Naive thymus-derived CD8-positive, alpha-beta T cell (primary cell): ENCODE measurements at regions not wholly inside any gene's neighbourhood (a gene's known extent, or its start where the extent isn't known, plus 50 kb on each side); places are given as distances from the start of the nearest gene placed in this dataset.

Experiments
- ATAC-seq, 2 donors: fragments of 150-1000 bp; cut with Tn5 transposase in 1 of 2; sonication (Bioruptor Pico), chemical (Tn5 transposase) in 1 of 2; 1 replicate in 1 of 2; 2 replicates in 1 of 2; pipeline ENCODE4 v1.10.0; 2021; ENCODE audit warnings: mild to moderate bottlenecking in 2 of 2, moderate library complexity in 2 of 2
- POLR2A ChIA-PET: fragments of 350-600 bp; sonication (Branson Sonifier 250); formaldehyde crosslinking; loops from one replicate; lab custom pipeline; 2021; ENCODE audit warnings: antibody characterized with exemption; lab: Charles Lee
- DNase-seq, 10 donors: peaks; one replicate each; pipeline versions ENCODE4 v3.0.0 to v3.0.0-alpha.2; 2020 to 2022
- H3K27ac Mint-ChIP-seq, 10 donors: one replicate each; pipeline ENCODE4 v1.8.0; 2020 to 2022; ENCODE audit warnings: mild to moderate bottlenecking in 10 of 10, mixed read lengths in 10 of 10, moderate library complexity in 4 of 10, inconsistent platforms in 1 of 10
- H3K27me3 Mint-ChIP-seq, 5 donors: one replicate each; pipeline ENCODE4 v1.8.0; 2021 to 2022; ENCODE audit warnings: mixed read lengths in 5 of 5
- H3K36me3 Mint-ChIP-seq, 3 donors: one replicate each; pipeline ENCODE4 v1.8.0; 2020 to 2022; ENCODE audit warnings: mixed read lengths in 3 of 3, mild to moderate bottlenecking in 2 of 3, inconsistent platforms in 1 of 3
- H3K4me1 Mint-ChIP-seq, 4 donors: one replicate each; pipeline ENCODE4 v1.8.0; 2021 to 2022; ENCODE audit warnings: mixed read lengths in 4 of 4
- H3K4me3 Mint-ChIP-seq, 10 donors: one replicate each; pipeline ENCODE4 v1.8.0; 2020 to 2022; ENCODE audit warnings: mild to moderate bottlenecking in 10 of 10, mixed read lengths in 10 of 10, moderate library complexity in 6 of 10, inconsistent platforms in 1 of 10
- H3K9me3 Mint-ChIP-seq, 9 donors: one replicate each; pipeline ENCODE4 v1.8.0; 2020 to 2022; ENCODE audit warnings: mixed read lengths in 9 of 9, mild to moderate bottlenecking in 3 of 9, inconsistent platforms in 1 of 9, moderate library complexity in 1 of 9

DNA sequence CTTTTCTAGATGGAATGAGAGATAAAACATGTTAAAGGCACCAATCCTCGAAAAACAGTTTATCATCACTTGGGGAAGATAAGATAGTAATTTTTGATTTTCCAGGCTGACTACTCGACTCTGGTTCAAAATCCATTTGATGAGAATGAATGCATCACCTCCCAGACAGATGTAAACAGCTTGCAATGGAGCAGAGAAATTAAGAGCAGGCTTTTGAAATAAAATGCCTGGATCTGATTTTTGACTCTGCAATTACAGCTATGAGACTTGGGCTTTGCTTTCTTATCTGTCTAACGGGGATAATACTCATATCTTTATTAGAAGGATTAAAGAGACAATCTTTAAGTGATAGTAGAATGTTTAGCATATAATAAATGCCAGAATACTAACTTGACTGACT is 1148.9 kb downstream of the OLFM4 start:
- DNase-seq, result no peak
- peaks cover 3 to 33% (median 10%) of the 10 kb centered on the region in 9 donors for H3K9me3 Mint-ChIP-seq
- no peaks in the 10 kb centered on the region for H3K27me3 Mint-ChIP-seq
- ATAC-seq, result no peak
- POLR2A ChIA-PET, result no interaction called here
- H3K36me3 Mint-ChIP-seq, result no peaks in the 10 kb centered on the region
- H3K27ac Mint-ChIP-seq, result no peak overlapping the region
- no peak overlapping the region for H3K4me3 Mint-ChIP-seq
- H3K4me1 Mint-ChIP-seq, result no peaks in the 10 kb centered on the region

DNA sequence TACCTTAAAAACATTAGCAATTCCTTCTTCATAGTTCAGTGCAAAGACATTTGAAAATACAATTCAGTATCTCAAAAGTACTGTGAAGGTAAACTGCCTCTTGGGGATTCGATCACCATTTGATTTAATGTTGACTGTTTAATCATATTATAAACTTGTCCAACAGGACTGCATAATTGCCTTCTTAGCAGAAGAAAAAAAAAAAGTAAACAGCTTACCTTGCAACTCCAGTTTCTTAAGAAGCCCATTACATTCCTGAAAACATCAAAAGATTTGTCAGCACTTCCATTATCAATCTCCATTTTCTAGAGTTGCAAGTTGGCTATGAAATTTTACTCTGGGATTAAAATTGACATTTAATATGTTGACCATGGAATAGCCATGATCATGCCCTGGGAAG is 1154.6 kb downstream of the OLFM4 start:
- no peaks in the 10 kb centered on the region for H3K27me3 Mint-ChIP-seq
- no peaks in the 10 kb centered on the region for H3K4me1 Mint-ChIP-seq
- no peak overlapping the region for H3K4me3 Mint-ChIP-seq
- no peak overlapping the region for H3K27ac Mint-ChIP-seq
- DNase-seq (no peak), ATAC-seq (no peak)
- peaks cover 2 to 26% (median 18%) of the 10 kb centered on the region in 9 donors for H3K9me3 Mint-ChIP-seq
- POLR2A ChIA-PET, result no interaction called here
- H3K36me3 Mint-ChIP-seq, result no peaks in the 10 kb centered on the region

DNA sequence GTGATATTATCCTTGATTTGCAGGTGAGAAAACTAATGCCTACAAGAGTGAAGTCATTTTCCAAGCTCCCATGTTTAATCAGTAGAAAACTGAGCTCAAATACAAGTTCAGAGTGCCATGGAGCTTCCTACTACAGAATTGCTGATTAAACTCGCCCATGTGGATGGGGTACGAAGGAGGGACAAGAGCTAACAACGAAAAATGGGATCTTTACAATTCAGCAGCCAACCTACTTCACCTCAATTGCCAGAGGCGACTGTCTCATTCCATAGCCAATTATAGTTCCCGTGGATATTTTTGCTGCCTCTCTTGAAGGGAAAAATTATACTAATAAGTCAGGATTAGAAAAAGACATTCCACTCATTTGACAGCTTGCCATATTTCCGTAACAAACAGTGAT is 1155.1 kb downstream of the OLFM4 start:
- DNase-seq (no peak), ATAC-seq (no peak)
- Mint-ChIP-seq H3K4me3 (no peak overlapping the region), H3K9me3 (peaks cover 2 to 29% (median 12%) of the 10 kb centered on the region in 9 donors), H3K4me1 (no peaks in the 10 kb centered on the region), H3K27ac (no peak overlapping the region), H3K27me3 (no peaks in the 10 kb centered on the region), H3K36me3 (no peaks in the 10 kb centered on the region)
- POLR2A ChIA-PET, result no interaction called here

DNA sequence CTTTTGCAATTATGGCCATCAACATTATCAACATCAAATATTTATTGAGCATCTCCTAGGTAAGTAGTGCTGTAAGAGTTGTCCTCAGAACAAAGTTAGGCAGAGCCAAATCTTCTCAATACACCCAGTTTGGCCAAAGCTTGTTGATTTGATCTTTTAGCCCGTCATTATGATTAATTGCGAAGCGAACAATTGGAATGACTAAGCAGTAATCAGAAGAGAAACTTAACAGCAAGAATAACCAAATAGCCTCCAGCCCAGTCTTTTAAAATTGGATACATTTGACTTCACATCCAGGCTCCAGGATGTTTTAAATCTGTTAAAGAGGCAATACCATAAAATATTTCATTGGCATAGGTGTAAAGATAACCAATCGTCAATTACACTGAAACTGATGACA is 1156.0 kb downstream of the OLFM4 start:
- peaks cover 4 to 32% (median 12%) of the 10 kb centered on the region in 9 donors for H3K9me3 Mint-ChIP-seq
- H3K36me3 Mint-ChIP-seq, result no peaks in the 10 kb centered on the region
- ATAC-seq, result no peak
- no peak for DNase-seq
- POLR2A ChIA-PET, result no interaction called here
- no peaks in the 10 kb centered on the region for H3K4me1 Mint-ChIP-seq
- H3K27me3 Mint-ChIP-seq, result no peaks in the 10 kb centered on the region
- no peak overlapping the region for H3K4me3 Mint-ChIP-seq
- H3K27ac Mint-ChIP-seq, result no peak overlapping the region

DNA sequence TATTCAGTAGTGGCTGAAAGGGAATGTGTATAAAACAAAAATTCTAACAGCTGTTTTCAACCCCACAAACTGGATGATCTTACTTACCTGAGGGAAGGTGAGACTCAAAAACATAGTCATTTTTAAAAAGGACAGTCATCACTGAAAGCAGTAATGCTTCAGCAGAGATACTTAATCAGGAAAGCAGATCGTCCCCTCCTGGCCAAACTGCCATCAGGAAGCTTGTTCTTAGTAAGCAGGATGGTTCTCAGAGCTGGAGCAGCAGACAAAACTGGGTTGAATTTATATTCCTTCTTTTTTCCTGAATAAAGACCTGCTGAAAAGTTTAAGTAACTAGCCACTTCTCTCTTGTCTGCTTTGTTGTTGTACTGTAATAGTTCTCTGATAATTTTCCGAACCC is 1156.5 kb downstream of the OLFM4 start:
- H3K4me3 Mint-ChIP-seq, result no peak overlapping the region
- no peak overlapping the region for H3K27ac Mint-ChIP-seq
- ATAC-seq, result no peak
- DNase-seq, result no peak
- H3K27me3 Mint-ChIP-seq, result no peaks in the 10 kb centered on the region
- peaks cover 4 to 32% (median 12%) of the 10 kb centered on the region in 9 donors for H3K9me3 Mint-ChIP-seq
- H3K4me1 Mint-ChIP-seq, result no peaks in the 10 kb centered on the region
- H3K36me3 Mint-ChIP-seq, result no peaks in the 10 kb centered on the region
- POLR2A ChIA-PET, result no interaction called here

DNA sequence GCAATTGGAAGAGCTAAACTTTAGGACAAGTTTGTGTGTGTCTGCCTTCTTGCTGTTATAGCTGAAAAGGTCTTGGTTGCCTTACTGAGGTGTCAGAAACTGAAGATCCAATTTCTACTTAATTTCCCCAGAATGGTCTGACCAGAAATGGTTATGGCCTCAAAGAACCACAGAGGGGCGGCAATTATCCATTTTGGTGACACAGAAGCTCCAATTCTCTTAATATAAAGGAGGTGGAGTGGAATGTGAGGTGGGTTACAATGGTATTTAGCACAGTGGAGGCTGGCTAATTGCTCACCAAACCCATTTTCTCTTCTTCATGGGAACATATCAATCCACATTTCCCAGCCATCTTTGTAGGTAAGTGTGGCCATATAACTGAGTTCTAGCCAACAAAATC is 1157.2 kb downstream of the OLFM4 start:
- DNase-seq (no peak), ATAC-seq (no peak)
- POLR2A ChIA-PET, result no interaction called here
- H3K27me3 Mint-ChIP-seq, result no peaks in the 10 kb centered on the region
- no peak overlapping the region for H3K4me3 Mint-ChIP-seq
- H3K4me1 Mint-ChIP-seq, result no peaks in the 10 kb centered on the region
- no peaks in the 10 kb centered on the region for H3K36me3 Mint-ChIP-seq
- H3K9me3 Mint-ChIP-seq, result peaks cover 2 to 27% (median 12%) of the 10 kb centered on the region in 9 donors
- no peak overlapping the region for H3K27ac Mint-ChIP-seq

DNA sequence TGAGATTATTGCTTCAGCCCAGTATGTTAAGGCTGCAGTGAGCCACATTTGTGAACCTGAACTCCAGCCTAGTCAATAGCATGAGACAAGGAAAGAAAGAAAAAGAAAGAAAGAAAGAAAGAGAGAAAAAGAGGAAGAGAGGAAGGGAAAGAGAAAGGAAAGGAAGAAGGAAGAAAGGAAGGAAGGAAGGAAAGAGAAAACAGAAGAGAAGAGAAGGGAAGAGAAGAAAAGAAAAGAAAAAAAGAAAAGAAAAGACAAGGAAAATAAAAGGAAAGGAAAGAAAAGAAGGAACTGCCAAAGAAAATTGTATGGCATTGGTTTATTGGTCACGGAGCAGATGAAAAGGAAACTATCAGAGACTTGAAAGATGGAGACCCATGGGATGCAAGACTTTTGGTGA is 1158.8 kb downstream of the OLFM4 start:
- H3K27ac Mint-ChIP-seq, result no peak overlapping the region
- H3K4me3 Mint-ChIP-seq, result no peak overlapping the region
- peaks cover 2 to 29% (median 12%) of the 10 kb centered on the region in 9 donors for H3K9me3 Mint-ChIP-seq
- POLR2A ChIA-PET, result no interaction called here
- no peaks in the 10 kb centered on the region for H3K27me3 Mint-ChIP-seq
- no peaks in the 10 kb centered on the region for H3K36me3 Mint-ChIP-seq
- no peaks in the 10 kb centered on the region for H3K4me1 Mint-ChIP-seq
- no peak for ATAC-seq
- no peak for DNase-seq

DNA sequence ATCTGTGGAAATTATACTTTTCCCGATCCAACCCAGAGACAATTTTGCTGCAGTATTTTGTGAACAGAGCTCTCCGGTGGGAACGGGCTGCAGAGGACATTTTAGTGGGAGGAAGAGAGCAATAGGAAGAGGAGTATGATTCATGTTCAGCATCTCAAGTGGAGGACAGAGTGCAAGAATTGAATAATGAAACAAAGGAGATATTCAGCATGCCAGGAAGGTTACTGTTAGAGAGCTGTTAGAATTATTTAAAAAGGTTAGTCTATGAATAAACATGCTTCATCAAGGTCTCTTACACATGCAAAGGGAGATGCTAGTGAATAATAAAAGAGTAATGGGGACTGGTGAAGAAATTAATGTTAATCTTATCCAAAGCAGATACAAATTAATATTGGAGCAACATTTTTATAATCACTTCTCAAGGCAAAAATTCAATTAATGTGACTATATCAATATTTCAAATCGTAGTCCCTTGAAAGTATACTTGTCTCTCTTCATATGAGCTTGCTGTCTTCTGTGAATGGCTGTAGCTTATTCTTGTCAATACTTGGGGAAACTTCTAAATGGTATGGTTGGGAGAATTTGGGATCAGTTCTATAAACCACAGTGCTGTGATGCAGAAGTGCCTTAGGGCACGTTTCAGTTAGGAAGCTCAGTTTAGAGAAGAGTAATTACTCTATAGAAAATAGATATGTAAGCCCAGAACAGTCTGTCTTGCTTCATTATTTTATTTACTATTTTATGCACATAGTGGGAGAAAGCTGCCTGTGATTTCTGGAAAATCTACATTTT is 1165.8 kb downstream of the OLFM4 start:
- H3K4me3 Mint-ChIP-seq, result no peak overlapping the region
- H3K27ac Mint-ChIP-seq, result no peak overlapping the region
- no peaks in the 10 kb centered on the region for H3K27me3 Mint-ChIP-seq
- DNase-seq, result no peak
- no peaks in the 10 kb centered on the region for H3K4me1 Mint-ChIP-seq
- ATAC-seq, result no peak
- H3K36me3 Mint-ChIP-seq, result no peaks in the 10 kb centered on the region
- peaks cover 0 to 22% (median 6%) of the 10 kb centered on the region in 9 donors for H3K9me3 Mint-ChIP-seq
- POLR2A ChIA-PET, result no interaction called here

DNA sequence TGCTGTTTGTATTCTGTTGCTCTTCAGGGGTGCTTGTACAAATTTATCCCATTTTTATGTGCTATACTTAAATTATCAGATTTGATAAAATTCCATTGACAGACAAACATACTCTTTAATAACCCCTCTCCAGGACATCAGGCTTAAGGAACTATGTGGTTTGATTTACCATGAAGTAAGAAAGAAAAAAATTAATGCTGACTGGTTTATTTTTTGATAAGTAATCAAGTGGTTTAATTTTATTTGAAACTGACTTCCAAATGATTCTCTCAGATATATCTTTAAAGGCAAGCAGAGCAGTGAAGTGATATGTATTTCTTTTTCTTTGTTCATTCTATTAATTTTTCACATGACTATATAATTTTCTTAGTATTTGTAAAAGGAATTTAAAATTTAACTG is 1168.1 kb downstream of the OLFM4 start:
- ATAC-seq (no peak), DNase-seq (no peak)
- Mint-ChIP-seq H3K27me3 (no peaks in the 10 kb centered on the region), H3K36me3 (peaks cover 0 to 4% (median 0%) of the 10 kb centered on the region in 3 donors), H3K9me3 (peaks cover 6 to 24% (median 10%) of the 10 kb centered on the region in 9 donors), H3K4me1 (no peaks in the 10 kb centered on the region), H3K4me3 (no peak overlapping the region), H3K27ac (no peak overlapping the region)
- POLR2A ChIA-PET, result no interaction called here

DNA sequence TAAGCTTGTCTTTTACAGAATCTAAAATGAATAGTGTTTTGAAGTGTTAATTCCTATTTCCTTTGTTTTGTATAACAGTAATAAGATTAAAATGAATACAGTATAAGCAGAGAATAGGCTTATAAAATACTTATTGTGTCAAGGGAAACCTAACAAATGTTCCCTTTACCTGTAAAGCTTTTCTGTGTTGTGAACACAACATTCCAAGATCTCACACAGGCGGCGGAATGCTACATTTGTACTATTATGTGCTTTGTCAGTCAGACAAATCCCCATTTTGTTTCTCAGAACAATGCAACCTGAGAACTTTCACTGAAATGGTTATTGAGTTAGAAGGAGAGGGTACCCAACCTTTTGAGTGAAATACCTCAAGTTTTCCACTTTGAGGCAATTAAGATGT is 1170.3 kb downstream of the OLFM4 start:
- DNase-seq, result no peak
- Mint-ChIP-seq H3K9me3 (peaks cover 8 to 23% (median 15%) of the 10 kb centered on the region in 9 donors), H3K27me3 (no peaks in the 10 kb centered on the region), H3K4me3 (no peak overlapping the region), H3K27ac (no peak overlapping the region), H3K36me3 (peaks cover 0 to 5% (median 0%) of the 10 kb centered on the region in 3 donors), H3K4me1 (no peaks in the 10 kb centered on the region)
- POLR2A ChIA-PET, result no interaction called here
- ATAC-seq, result no peak

DNA sequence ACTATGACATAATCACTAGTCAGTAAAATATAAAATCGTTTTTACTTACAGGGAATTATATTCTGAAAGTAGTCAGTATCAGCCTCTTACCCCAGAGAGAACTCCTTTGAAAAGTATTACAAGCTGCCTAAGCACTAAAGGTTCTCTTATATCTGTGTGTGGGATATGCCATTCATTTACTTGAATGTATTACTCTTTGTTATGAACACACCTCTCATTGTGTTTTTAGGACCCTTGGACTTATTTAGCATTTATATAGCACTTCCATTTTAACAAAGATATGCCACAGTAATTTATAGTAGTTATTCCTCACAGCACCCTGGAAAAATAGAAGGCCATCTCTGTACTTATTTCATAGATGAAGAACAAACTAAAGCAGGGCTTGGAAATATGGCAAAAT is 1178.0 kb downstream of the OLFM4 start:
- POLR2A ChIA-PET, result no interaction called here
- Mint-ChIP-seq H3K36me3 (peaks cover 0 to 2% (median 0%) of the 10 kb centered on the region in 3 donors), H3K27me3 (no peaks in the 10 kb centered on the region), H3K27ac (no peak overlapping the region), H3K4me1 (no peaks in the 10 kb centered on the region), H3K9me3 (peaks cover 2 to 22% (median 14%) of the 10 kb centered on the region in 9 donors), H3K4me3 (no peak overlapping the region)
- DNase-seq (no peak), ATAC-seq (no peak)

DNA sequence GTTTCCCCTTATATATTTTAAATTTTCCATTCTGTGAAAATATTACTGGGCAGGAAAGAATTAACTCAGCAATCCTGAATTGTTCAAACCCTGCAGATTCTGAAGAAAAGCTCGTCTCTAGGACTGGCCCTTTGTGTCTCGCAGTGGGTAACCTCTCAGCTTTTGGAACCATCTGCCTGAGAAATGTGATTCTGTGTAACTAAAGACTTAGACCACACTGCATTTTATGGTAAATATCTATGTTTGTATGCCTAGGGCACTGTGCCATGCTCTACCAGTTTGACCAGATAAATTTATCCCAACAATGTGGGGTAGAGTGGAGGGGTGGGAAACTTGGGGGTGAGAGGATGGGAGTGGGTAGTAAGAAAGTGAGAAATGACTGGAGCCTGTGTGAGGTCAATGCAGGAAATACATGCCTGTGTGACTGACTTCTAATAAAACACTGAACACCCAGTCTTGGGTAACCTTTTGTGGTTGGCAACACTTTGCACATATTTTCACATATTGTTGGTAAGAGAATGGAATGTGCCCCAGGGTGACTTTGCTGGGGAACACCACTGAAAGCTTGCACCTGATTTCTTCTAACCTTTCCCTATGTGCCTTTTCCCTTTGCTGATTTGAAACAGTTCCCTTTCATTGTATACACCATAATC is 1181.9 kb downstream of the OLFM4 start:
- no peak for ATAC-seq
- Mint-ChIP-seq H3K36me3 (no peaks in the 10 kb centered on the region), H3K27me3 (no peaks in the 10 kb centered on the region), H3K27ac (no peak overlapping the region), H3K4me1 (no peaks in the 10 kb centered on the region), H3K9me3 (peaks cover 2 to 20% (median 9%) of the 10 kb centered on the region in 9 donors), H3K4me3 (no peak overlapping the region)
- DNase-seq, result no peak
- POLR2A ChIA-PET, result no interaction called here

DNA sequence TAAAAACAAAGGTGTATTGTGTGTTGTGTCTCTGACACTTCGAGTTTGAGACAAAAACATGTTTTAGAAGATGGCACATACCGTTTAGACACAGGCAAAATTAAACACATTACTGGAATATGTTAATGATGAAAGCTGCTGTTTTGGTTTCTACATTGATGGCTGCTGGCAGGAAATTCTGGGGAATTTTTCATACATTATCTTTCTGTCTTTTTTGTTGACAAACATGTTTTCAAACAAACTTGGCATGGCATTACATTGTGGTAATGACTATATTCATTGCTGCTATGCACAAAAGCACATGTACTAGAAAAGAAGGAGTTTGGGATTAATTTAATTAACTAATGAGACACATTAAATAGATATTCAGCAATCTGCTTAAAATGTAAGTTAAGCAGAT is 1187.6 kb downstream of the OLFM4 start:
- no peak for DNase-seq
- Mint-ChIP-seq H3K9me3 (peaks cover 7 to 36% (median 17%) of the 10 kb centered on the region in 9 donors), H3K27me3 (no peaks in the 10 kb centered on the region), H3K27ac (no peak overlapping the region), H3K4me3 (no peak overlapping the region), H3K36me3 (no peaks in the 10 kb centered on the region), H3K4me1 (no peaks in the 10 kb centered on the region)
- POLR2A ChIA-PET, result no interaction called here
- ATAC-seq, result no peak
